NCI-H2227 (cell line): ENCODE measurements at regions not wholly inside any gene's neighbourhood (a gene's known extent, or its start where the extent isn't known, plus 50 kb on each side); places are given as distances from the start of the nearest gene placed in this dataset.
"Not testable (repeated sequence)": the region's sequence is repeated elsewhere in the genome, so short reads cannot be mapped to it uniquely, and the experiment has no call there.

Source experiments
- DNase-seq: peaks from one replicate; lab custom pipeline; 2025; ENCODE audit not compliant: unreplicated experiment; lab: John Stamatoyannopoulos, UW

GRCh38 chr5:27217977-27218376 lies 179.6 kb upstream of the CDH9 start:
- no peak for DNase-seq

DNA sequence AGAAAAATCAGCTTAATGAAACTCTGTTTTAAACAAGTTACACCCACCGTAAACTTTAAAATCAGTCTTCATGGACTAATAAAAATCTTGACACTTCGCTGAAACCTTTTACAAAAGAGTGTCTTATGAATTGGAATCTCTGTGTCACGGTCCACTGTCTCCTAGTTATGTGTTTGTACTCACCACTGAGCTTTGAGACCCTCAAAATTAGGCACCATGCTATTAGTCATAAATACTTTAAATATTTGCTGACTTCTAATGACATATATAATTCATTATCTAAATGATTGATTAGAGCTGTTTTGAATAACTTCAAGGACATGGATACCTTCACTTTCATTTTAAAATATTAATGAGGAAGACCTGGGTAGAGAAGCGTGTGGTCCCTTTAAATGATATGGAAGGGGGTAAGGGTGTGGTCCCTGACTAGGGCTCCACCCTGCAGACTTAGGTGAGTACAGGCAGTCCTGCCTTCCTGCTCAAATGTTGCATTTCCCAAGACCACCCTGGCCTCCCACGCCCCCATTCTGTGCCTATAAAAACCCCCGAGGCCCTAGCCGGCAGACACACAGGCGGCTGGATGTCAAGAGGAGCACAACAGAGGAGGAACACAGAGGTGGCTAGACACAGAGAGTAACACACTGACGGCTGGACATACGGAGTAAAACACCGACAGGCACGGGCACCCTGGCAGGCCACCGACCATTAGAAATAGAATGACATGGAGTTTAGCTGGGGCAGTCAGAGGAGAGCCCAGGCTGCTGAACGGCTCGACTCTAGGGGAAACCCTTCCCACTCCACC lies 179.0 kb upstream of the CDH9 start:
- DNase-seq: no peak

GRCh38 chr5:27216367-27216950 lies 178.1 kb upstream of the CDH9 start:
- DNase-seq: no peak

GRCh38 chr5:27208051-27208450 lies 169.7 kb upstream of the CDH9 start:
- no peak for DNase-seq

GRCh38 chr5:27191786-27192510 lies 153.6 kb upstream of the CDH9 start:
- DNase-seq: no peak

- DNase-seq: no peak
Observed at GRCh38 chr5:27172693-27173092, 134.3 kb upstream of the CDH9 start.

- DNase-seq: no peak
Observed at GRCh38 chr5:27171761-27172261, 133.4 kb upstream of the CDH9 start.

DNA sequence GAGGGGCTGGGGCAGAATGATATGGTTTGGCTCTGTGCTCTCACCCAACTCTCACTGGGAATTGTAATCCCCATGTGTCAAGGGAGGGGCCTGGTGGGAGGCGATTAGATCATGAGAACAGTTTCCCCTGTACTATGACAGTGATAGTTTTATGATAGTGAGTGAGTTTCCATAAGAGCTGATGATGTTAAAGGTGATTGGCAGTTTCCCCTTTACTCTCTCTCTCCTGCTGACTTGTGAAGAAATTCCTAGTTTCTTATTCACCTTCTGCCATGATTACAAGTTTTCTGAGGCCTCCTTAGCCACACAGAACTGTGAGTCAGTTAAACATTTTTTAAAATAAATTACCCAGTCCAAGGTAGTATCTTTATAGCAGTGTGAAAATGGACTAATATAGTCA lies 120.4 kb upstream of the CDH9 start:
- no peak for DNase-seq

DNA sequence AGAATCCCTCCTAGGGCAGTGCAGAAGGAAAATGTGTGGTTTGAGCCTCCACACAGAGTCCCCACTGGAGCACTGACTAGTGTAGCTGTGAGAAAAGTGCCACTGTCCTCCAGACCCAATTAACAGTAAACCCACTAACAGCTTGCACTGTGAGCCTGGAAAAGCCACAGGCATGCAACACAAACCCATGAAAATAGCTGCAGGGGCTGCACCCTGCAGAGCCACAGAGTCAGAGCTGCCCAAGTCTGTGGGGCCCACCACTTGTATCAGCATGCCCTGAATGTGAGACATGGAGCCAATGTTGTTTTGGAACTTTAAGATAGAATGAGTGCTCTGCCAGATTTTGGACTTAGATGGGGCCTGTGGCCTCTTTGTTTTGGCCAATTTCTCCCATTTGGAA lies 119.8 kb upstream of the CDH9 start:
- DNase-seq: no peak

DNA sequence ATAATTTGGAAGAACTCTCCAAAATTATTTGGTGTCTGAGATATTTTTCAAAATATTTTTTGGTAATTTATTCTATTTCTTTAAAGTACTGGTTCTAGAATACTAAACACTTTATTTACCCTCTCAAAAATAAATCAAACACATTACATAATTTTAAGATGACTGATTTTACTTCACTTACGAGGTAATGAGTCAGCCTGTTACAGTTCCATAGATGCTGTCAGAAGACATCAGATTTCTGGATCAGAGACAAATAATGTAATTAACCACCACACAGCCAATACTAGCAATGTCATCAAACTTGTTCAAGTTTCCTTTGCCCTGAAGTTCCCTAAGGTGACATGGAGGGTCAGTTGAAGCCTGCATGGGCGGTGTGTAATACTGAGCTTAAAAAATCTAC lies 106.1 kb upstream of the CDH9 start:
- DNase-seq: no peak

- DNase-seq: no peak
Observed at GRCh38 chr5:27140831-27141230, 102.4 kb upstream of the CDH9 start.

GRCh38 chr5:27130587-27130986 lies 92.2 kb upstream of the CDH9 start:
- DNase-seq: no peak

DNA sequence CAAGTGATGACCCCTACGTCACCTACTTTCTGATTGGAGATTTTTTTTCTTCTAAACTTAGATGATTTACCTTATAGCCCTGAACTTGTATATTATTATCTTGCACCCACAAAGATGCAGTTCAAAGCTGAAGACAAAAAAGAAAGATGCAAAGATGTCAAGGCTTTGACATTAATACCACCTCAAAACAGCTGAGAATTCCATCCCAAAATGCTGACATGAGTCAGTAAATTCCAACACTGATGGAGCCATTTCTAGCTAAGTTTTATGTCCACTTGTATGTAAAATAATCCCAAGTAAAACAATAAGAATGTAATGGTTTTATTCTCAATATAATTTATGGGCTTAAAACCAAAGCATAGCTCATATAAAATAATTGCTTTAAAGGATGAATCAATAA lies 91.5 kb upstream of the CDH9 start:
- no peak for DNase-seq

DNA sequence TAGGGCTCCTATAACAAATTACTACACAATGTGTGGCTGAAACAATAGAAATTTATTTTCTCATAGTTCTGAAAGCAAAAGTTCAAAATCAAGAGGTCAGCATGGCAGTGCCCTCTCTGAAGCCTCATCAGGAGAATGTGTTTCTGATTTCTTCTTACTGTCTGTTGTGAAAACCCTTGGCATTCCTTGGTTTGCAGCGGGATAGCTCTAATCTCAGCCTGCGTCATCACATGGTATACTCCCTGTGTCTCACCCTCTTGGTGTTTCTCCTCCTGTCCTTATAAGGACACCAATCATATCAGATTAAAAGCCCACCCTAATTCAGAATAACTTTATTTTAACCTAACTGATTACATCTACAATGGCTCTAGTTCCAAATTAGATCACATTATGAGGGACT lies 87.5 kb upstream of the CDH9 start:
- no peak for DNase-seq

DNA sequence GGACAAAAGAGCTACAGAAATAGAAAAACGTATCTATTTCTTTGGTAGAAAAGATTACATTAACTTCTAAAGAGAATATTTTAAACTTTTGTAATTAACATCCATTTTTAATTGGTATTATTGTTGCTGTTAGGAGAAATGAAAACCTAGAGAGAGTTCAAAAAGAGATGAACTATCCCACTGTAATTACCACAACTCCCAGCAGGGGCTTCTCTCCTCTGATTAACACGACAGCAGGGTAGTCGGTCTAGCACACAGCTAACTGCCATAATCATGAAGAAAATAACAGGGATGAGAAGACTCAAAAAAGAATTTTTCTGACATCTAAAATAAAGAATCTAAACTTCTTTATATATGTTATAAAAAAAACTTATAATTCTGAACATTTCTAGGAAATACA lies 86.2 kb upstream of the CDH9 start:
- no peak for DNase-seq

- DNase-seq: not testable (repeated sequence)
Observed at GRCh38 chr5:27119736-27120321, 81.4 kb upstream of the CDH9 start.

DNA sequence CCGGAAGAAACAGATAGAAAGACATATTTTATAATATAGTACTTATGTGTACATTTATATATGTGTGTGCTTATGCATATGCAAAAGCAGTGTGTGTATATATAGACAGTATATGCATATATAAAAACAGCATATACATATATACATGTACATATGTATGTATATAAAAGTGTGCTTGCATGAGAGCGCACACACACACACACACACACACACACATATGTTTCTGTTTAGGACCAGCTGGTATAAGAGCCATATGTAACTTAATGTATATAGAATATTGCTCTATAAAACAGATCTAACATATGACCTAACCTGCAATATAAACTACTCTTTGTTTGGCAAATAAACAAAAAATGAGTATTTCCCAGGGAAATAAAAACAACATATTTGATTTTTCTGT lies 65.1 kb upstream of the CDH9 start:
- DNase-seq: no peak

DNA sequence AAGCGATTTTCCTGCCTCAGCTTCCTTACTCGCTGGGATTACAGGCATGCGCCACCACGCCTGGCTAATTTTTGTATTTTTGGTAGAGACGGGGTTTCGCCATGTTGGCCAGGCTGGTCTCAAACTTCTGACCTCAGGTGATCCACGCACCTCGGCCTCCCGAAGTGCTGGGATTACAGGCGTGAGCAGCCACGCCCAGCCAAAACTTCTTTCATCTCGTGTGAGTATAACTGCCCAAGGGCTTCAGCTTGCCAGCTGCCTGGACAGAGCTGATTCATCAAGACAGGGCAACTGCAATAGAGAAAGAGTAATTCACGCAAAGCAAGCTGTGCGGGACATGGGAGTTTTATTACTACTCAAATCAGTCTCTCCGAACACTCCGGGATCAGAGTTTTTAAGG lies 57.4 kb upstream of the CDH9 start:
- not testable (repeated sequence) for DNase-seq

- no peak for DNase-seq
Observed at GRCh38 chr5:27093279-27093678, 54.9 kb upstream of the CDH9 start.

GRCh38 chr5:27091858-27092257 lies 53.5 kb upstream of the CDH9 start:
- DNase-seq: no peak

- DNase-seq: not testable (repeated sequence)
Observed at GRCh38 chr5:27088822-27089221, 50.4 kb upstream of the CDH9 start.
